Suprapubic skin (tissue), 4 donors: ENCODE measurements at regions not wholly inside any gene's neighbourhood (a gene's known extent, or its start where the extent isn't known, plus 50 kb on each side); places are given as distances from the start of the nearest gene placed in this dataset.

ENCODE experiments used
- CTCF ChIP-seq, 2 donors: fragments of 200-600 bp in 1 of 2; fragments of 450-650 bp in 1 of 2; sonication (generic) in 1 of 2; IDR thresholded peaks; one replicate each; pipeline ENCODE4 v1.5.1; 2016 to 2019; ENCODE audit warnings: antibody characterized with exemption in 2 of 2, mild to moderate bottlenecking in 1 of 2, moderate library complexity in 1 of 2
- EP300 ChIP-seq: sonication (generic); formaldehyde crosslinking; IDR thresholded peaks from one replicate; pipeline ENCODE4 v1.6.1; 2017; ENCODE audit warnings: antibody characterized with exemption
- POLR2AphosphoS5 ChIP-seq, 3 donors: sonication (generic); formaldehyde crosslinking; IDR thresholded peaks; one replicate each; pipeline ENCODE4 v1.6.1; 2017; ENCODE audit warnings: antibody characterized with exemption in 3 of 3

- TF ChIP-seq CTCF (IDR thresholded peaks at IDR 0.05) (no peak), POLR2AphosphoS5 (IDR thresholded peaks at IDR 0.05) (no peak), EP300 (no peak)
These were observed 248.3 kb upstream of the KCNN2 start for GRCh38 chr5:114113604-114114003.
